HCT116 (cell line): ENCODE measurements at regions not wholly inside any gene's neighbourhood (a gene's known extent, or its start where the extent isn't known, plus 50 kb on each side); places are given as distances from the start of the nearest gene placed in this dataset.

Experiments used
- ATAC-seq: fragments of 200-7000 bp; cut with Tn5 transposase; 2 replicates; pipeline ENCODE4 v1.9.1; 2020; ENCODE audit warnings: mild to moderate bottlenecking, moderate library complexity
- BruUV-seq: library from RNA; stranded (reverse); fragments of 400-500 nt; replicated peaks from 2 replicates; lab custom pipeline; 2021; lab: Mats Ljungman, UMichigan
- CTCF ChIA-PET: fragments of 300-600 bp; sonication (Branson Sonifier 250); formaldehyde crosslinking; loops from one replicate; lab custom pipeline; 2021; ENCODE audit warnings: antibody characterized with exemption; lab: Charles Lee
- POLR2A ChIA-PET: fragments of 300-600, 350-600 bp; sonication (Branson Sonifier 250); formaldehyde crosslinking; loops from one replicate; lab custom pipeline; 2021; ENCODE audit warnings: antibody characterized with exemption; lab: Charles Lee
- RAD21 ChIA-PET, 2 experiments: fragments of 300-600 bp; sonication (Branson Sonifier 250); formaldehyde crosslinking; loops; one replicate each; lab custom pipeline; 2023; ENCODE audit warnings: low total read pairs in 2 of 2; ENCODE audit not compliant: uncharacterized antibody in 2 of 2, unreplicated experiment in 2 of 2, low non-redundant PET in 1 of 2; lab: Charles Lee
- DNase-seq: peaks from one replicate; pipeline ENCODE4 v3.0.0-alpha.2; 2010; ENCODE audit warnings: low read depth, low spot score
- H2AFZ ChIP-seq: fragments of 200-600 bp; shearing (Covaris generic), sonication (generic); 2 replicates; pipeline ENCODE4 v1.6.1; 2017; ENCODE audit warnings: low read depth, mixed run types, mixed read lengths, antibody characterized with exemption, low read length; ENCODE audit not compliant: poor library complexity, severe bottlenecking
- H3K27ac ChIP-seq: 2 replicates; pipeline ENCODE4 v1.5.1; 2012; ENCODE audit warnings: low read depth, low read length
- H3K27me3 ChIP-seq: fragments of 200-600 bp; sonication (generic); 2 replicates; pipeline ENCODE4 v1.6.1; 2016; ENCODE audit warnings: mixed run types, low read length, mixed read lengths; ENCODE audit not compliant: insufficient read depth
- H3K36me3 ChIP-seq, 2 experiments: fragments of 200-500 bp in 1 of 2; fragments of 200-600 bp in 1 of 2; sonication (Bioruptor generic) in 1 of 2; sonication (generic) in 1 of 2; 2 replicates each; pipeline versions ENCODE4 v1.5.1 to v1.6.1; 2014 to 2016; ENCODE audit warnings: low read length in 2 of 2, inconsistent platforms in 1 of 2, mixed read lengths in 1 of 2, mixed run types in 1 of 2; ENCODE audit not compliant: insufficient read depth in 2 of 2, control insufficient read depth in 1 of 2
- H3K4me1 ChIP-seq, 2 experiments: fragments of 200-600 bp in 1 of 2; sonication (generic) in 1 of 2; 2 replicates each; pipeline versions ENCODE4 v1.5.1 to v1.6.1; 2012 to 2017; ENCODE audit warnings: low read length in 2 of 2, inconsistent platforms in 1 of 2, mild to moderate bottlenecking in 1 of 2, mixed read lengths in 1 of 2, mixed run types in 1 of 2, moderate library complexity in 1 of 2; ENCODE audit not compliant: insufficient read depth in 2 of 2, control insufficient read depth in 1 of 2
- H3K4me2 ChIP-seq: fragments of 200-600 bp; sonication (generic); 2 replicates; pipeline ENCODE4 v1.6.1; 2017; ENCODE audit warnings: mixed run types, low read length, mixed read lengths
- H3K4me3 ChIP-seq, 2 experiments: fragments of 200-600 bp in 1 of 2; sonication (generic) in 1 of 2; replicated peaks in 1 of 2; 2 replicates each; pipeline ENCODE4 v1.5.1; 2011 to 2016; ENCODE audit warnings: low read length in 2 of 2, control low read depth in 1 of 2, low read depth in 1 of 2, mild to moderate bottlenecking in 1 of 2, mixed read lengths in 1 of 2, mixed run types in 1 of 2
- H3K79me2 ChIP-seq: fragments of 200-600 bp; sonication (generic); 2 replicates; pipeline ENCODE4 v1.6.1; 2017; ENCODE audit warnings: mild to moderate bottlenecking, mixed run types, low read length, moderate library complexity, mixed read lengths; ENCODE audit not compliant: insufficient read depth
- H3K9ac ChIP-seq: fragments of 200-600 bp; sonication (generic); 2 replicates; pipeline ENCODE4 v1.6.1; 2016; ENCODE audit warnings: low read length, mixed read lengths
- H3K9me2 ChIP-seq: fragments of 200-600 bp; sonication (generic), shearing (Covaris generic); 2 replicates; pipeline ENCODE4 v1.6.1; 2017; ENCODE audit warnings: mixed run types, mild to moderate bottlenecking, moderate library complexity; ENCODE audit not compliant: insufficient read depth
- H3K9me3 ChIP-seq, 2 experiments: fragments of 200-500 bp in 1 of 2; fragments of 200-600 bp in 1 of 2; sonication (Bioruptor generic) in 1 of 2; sonication (generic) in 1 of 2; 2 replicates each; pipeline ENCODE4 v1.6.1; 2014 to 2017; ENCODE audit warnings: low read length in 2 of 2, mixed read lengths in 2 of 2, inconsistent platforms in 1 of 2, low read depth in 1 of 2, mild to moderate bottlenecking in 1 of 2, mixed run types in 1 of 2, moderate library complexity in 1 of 2; ENCODE audit not compliant: control insufficient read depth in 1 of 2, insufficient read depth in 1 of 2
- H4K20me1 ChIP-seq: fragments of 200-600 bp; sonication (generic), shearing (Covaris generic); 2 replicates; pipeline ENCODE4 v1.6.1; 2017; ENCODE audit warnings: mixed run types, mild to moderate bottlenecking, moderate library complexity; ENCODE audit not compliant: insufficient read depth
- CBX3 ChIP-seq: IDR thresholded peaks from 2 replicates; pipeline ENCODE4 v1.6.1; 2012; ENCODE audit warnings: low read depth
- CEBPB ChIP-seq: IDR thresholded peaks from 2 replicates; pipeline ENCODE4 v1.6.1; 2012; ENCODE audit warnings: low read depth
- EZH2 ChIP-seq: fragments of 200-600 bp; sonication (generic); IDR thresholded peaks from 2 replicates; pipeline ENCODE4 v1.6.1; 2017; ENCODE audit warnings: antibody characterized with exemption, mixed run types
- EZH2phosphoT487 ChIP-seq: fragments of 200-600 bp; IDR thresholded peaks from 2 replicates; pipeline ENCODE4 v1.6.1; 2018; ENCODE audit warnings: antibody characterized with exemption, borderline replicate concordance
- POLR2A ChIP-seq: IDR thresholded peaks from 2 replicates; pipeline ENCODE4 v1.7.0; 2011; ENCODE audit warnings: borderline replicate concordance; ENCODE audit not compliant: insufficient read depth, insufficient read length; ENCODE audit errors: extremely low read depth
- SIN3A ChIP-seq: IDR thresholded peaks from 2 replicates; pipeline ENCODE4 v1.6.1; 2012; ENCODE audit warnings: low read depth
- SP1 ChIP-seq: IDR thresholded peaks from 2 replicates; pipeline ENCODE4 v1.6.1; 2012; ENCODE audit warnings: low read depth
- SRF ChIP-seq: IDR thresholded peaks from 2 replicates; pipeline ENCODE4 v1.6.1; 2012; ENCODE audit warnings: low read depth
- TCF7L2 ChIP-seq: IDR thresholded peaks from 2 replicates; pipeline ENCODE4 v1.7.0; 2011; ENCODE audit warnings: borderline replicate concordance, inconsistent platforms; ENCODE audit not compliant: insufficient read depth, insufficient read length; ENCODE audit errors: extremely low read depth
- YY1 ChIP-seq: IDR thresholded peaks from 2 replicates; pipeline ENCODE4 v1.6.1; 2011; ENCODE audit warnings: low read length, low read depth, moderate library complexity, mild to moderate bottlenecking; ENCODE audit not compliant: insufficient replicate concordance; ENCODE audit errors: extremely low read depth
- ZFX ChIP-seq: fragments of 450-650 bp; IDR thresholded peaks from 2 replicates; pipeline ENCODE4 v1.6.1; 2017
- intact Hi-C: fragments of 100-400 bp; cut with micrococcal nuclease; formaldehyde crosslinking; loops from 2 replicates; pipeline ENCODE4 v1.10.0; 2022
- TF ChIP-seq, protein P1 (sequence below): IDR thresholded peaks from 2 replicates; pipeline ENCODE4 v1.6.1; 2012
- TF ChIP-seq, protein P2 (sequence below): IDR thresholded peaks from 2 replicates; pipeline ENCODE4 v1.6.1; 2012; ENCODE audit warnings: low read depth
- TF ChIP-seq, protein P3 (sequence below): IDR thresholded peaks from 2 replicates; pipeline ENCODE4 v1.6.1; 2011; ENCODE audit warnings: mild to moderate bottlenecking, low read length, moderate library complexity; ENCODE audit not compliant: insufficient replicate concordance; ENCODE audit errors: extremely low read depth
- TF ChIP-seq, protein P4 (sequence below), 3 experiments: fragments of 200-600 bp in 1 of 3; sonication (generic) in 1 of 3; IDR thresholded peaks in 2 of 3; conservative IDR thresholded peaks in 1 of 3; 2 replicates each; pipeline ENCODE4 v1.5.1; 2012 to 2017; ENCODE audit warnings: low read depth in 2 of 3, low read length in 2 of 3, antibody characterized with exemption in 1 of 3, borderline replicate concordance in 1 of 3, control low read depth in 1 of 3, mild to moderate bottlenecking in 1 of 3, mixed read lengths in 1 of 3, mixed run types in 1 of 3, moderate library complexity in 1 of 3; ENCODE audit not compliant: insufficient read depth in 1 of 3

DNA sequence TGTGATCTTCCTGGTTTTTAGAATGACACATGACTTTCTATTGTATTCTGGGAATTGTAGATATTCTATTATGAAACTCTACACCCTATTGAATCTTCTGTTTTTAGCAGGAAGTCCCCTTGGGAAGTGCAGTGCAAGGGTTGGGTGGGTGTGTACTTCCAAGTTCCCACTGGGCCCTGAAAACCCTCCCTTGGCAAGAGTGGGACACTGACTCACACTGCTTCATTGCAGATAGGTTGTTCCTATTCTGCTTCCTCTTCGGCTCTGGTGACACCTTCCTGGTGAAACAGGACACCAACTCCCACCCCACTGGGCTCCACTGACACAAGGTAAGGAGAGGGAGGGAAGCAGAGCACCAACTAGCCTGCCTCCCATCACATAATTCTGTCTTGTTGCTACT lies 121.8 kb downstream of the KCTD12 start:
- no peaks in the 10 kb centered on the region for H4K20me1 ChIP-seq
- H3K4me2 ChIP-seq: no peak overlapping the region
- no peaks in the 10 kb centered on the region for H3K9me3 ChIP-seq
- H3K79me2 ChIP-seq: no peaks in the 10 kb centered on the region
- DNase-seq: no peak
- no peak for ATAC-seq
- TF ChIP-seq CBX3 (no peak), SP1 (no peak), CEBPB (no peak), EZH2phosphoT487 (no peak), POLR2A (no peak), ZFX (no peak), SRF (no peak), EZH2 (no peak), YY1 (no peak), TCF7L2 (no peak), SIN3A (no peak)
- TF ChIP-seq, protein P1, sequence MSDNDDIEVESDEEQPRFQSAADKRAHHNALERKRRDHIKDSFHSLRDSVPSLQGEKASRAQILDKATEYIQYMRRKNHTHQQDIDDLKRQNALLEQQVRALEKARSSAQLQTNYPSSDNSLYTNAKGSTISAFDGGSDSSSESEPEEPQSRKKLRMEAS: no peak
- TF ChIP-seq, protein P2, sequence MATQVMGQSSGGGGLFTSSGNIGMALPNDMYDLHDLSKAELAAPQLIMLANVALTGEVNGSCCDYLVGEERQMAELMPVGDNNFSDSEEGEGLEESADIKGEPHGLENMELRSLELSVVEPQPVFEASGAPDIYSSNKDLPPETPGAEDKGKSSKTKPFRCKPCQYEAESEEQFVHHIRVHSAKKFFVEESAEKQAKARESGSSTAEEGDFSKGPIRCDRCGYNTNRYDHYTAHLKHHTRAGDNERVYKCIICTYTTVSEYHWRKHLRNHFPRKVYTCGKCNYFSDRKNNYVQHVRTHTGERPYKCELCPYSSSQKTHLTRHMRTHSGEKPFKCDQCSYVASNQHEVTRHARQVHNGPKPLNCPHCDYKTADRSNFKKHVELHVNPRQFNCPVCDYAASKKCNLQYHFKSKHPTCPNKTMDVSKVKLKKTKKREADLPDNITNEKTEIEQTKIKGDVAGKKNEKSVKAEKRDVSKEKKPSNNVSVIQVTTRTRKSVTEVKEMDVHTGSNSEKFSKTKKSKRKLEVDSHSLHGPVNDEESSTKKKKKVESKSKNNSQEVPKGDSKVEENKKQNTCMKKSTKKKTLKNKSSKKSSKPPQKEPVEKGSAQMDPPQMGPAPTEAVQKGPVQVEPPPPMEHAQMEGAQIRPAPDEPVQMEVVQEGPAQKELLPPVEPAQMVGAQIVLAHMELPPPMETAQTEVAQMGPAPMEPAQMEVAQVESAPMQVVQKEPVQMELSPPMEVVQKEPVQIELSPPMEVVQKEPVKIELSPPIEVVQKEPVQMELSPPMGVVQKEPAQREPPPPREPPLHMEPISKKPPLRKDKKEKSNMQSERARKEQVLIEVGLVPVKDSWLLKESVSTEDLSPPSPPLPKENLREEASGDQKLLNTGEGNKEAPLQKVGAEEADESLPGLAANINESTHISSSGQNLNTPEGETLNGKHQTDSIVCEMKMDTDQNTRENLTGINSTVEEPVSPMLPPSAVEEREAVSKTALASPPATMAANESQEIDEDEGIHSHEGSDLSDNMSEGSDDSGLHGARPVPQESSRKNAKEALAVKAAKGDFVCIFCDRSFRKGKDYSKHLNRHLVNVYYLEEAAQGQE: no peak
- TF ChIP-seq, protein P3, sequence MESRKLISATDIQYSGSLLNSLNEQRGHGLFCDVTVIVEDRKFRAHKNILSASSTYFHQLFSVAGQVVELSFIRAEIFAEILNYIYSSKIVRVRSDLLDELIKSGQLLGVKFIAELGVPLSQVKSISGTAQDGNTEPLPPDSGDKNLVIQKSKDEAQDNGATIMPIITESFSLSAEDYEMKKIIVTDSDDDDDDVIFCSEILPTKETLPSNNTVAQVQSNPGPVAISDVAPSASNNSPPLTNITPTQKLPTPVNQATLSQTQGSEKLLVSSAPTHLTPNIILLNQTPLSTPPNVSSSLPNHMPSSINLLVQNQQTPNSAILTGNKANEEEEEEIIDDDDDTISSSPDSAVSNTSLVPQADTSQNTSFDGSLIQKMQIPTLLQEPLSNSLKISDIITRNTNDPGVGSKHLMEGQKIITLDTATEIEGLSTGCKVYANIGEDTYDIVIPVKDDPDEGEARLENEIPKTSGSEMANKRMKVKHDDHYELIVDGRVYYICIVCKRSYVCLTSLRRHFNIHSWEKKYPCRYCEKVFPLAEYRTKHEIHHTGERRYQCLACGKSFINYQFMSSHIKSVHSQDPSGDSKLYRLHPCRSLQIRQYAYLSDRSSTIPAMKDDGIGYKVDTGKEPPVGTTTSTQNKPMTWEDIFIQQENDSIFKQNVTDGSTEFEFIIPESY: no peak
- TF ChIP-seq, protein P4, sequence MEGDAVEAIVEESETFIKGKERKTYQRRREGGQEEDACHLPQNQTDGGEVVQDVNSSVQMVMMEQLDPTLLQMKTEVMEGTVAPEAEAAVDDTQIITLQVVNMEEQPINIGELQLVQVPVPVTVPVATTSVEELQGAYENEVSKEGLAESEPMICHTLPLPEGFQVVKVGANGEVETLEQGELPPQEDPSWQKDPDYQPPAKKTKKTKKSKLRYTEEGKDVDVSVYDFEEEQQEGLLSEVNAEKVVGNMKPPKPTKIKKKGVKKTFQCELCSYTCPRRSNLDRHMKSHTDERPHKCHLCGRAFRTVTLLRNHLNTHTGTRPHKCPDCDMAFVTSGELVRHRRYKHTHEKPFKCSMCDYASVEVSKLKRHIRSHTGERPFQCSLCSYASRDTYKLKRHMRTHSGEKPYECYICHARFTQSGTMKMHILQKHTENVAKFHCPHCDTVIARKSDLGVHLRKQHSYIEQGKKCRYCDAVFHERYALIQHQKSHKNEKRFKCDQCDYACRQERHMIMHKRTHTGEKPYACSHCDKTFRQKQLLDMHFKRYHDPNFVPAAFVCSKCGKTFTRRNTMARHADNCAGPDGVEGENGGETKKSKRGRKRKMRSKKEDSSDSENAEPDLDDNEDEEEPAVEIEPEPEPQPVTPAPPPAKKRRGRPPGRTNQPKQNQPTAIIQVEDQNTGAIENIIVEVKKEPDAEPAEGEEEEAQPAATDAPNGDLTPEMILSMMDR (IDR thresholded peaks at IDR 0.05 in 2 of 3, conservative IDR thresholded peaks at IDR 0.05 in 1 of 3; ENCODE audit: borderline replicate concordance in 1 of 3, insufficient read depth in 1 of 3, low read depth in 2 of 3, low read length in 2 of 3): no peak
- no TSS peak for BruUV-seq
- no peak overlapping the region for H3K4me3 ChIP-seq
- H3K36me3 ChIP-seq: no peaks in the 10 kb centered on the region
- no peaks in the 10 kb centered on the region for H3K4me1 ChIP-seq
- H2AFZ ChIP-seq: no peak overlapping the region
- H3K9ac ChIP-seq: no peak overlapping the region
- H3K9me2 ChIP-seq: no peaks in the 10 kb centered on the region
- no peaks in the 10 kb centered on the region for H3K27me3 ChIP-seq
- POLR2A ChIA-PET: no interaction called here
- CTCF ChIA-PET: no interaction called here
- no peak overlapping the region for H3K27ac ChIP-seq
- RAD21 ChIA-PET: no interaction called here
- intact Hi-C loops: no loop called here
